ENCODE measurements at regions not wholly inside any gene's neighbourhood (a gene's known extent, or its start where the extent isn't known, plus 50 kb on each side); places are given as distances from the start of the nearest gene placed in this dataset.

DNA sequence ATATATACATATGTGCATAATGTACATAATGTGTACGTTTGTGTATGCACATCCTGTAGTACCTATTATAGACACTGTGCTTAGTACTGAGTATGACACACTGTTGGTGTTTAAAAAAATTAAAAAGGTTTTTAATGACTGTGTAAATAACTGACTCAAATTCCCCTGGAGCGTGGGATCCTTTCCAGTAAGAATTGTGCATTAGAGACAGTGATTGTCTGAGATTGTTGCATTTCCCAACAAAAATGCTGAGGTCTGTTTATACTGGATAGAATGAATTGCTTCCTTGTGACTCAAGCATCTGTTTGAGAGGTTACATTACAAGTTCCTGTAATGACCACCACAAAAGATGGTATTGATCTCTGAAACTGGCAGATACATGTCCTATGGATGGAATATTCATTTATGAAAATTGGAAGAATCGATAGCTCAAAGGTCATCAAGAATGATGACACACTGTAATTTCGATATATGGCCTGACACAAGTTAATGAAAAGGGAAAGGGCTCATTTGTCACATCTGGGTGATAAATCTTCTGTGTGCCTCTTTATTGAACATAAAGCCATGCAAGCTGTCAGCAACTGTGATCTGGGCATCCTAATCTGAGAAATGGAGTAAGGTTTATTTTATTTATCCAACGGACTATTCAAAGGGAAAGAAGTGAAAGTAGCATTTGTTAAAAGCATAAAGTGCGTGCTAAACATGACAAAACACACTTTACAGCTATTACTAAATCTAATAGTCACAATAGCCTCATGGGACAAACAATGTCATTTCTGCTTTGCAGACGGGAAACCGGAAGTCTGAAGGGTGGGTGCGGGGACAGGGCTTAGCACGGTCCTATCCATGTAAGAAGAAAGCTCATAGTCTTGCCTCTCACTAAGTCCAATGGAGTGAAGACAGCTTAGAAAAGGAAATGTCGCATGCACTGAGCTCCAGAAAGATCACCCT is 228.8 kb downstream of the CDH11 start:
- DNase-seq (ENCODE audit: low spot score) = peak; percentile 43

DNA sequence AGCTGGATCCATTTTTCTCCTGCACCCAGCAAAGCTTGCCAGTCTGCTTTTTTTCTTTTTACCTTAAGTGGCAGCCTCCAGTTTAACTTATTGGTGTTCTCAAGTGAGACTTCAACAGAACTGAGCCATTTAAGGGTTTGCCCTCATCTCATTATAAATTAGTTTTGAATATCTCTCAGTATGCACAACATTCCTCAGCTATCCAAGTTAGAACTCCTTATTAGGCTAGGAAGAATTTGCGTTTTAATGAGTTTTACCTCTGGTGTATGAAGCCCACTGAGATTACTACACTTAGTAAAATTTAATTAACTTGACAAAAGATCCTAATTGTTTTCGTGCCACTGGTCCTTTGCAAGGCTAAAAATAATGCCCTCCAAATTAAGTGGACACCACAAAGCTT is 232.4 kb downstream of the CDH11 start:
- DNase-seq (ENCODE audit: low spot score) = no peak

DNA sequence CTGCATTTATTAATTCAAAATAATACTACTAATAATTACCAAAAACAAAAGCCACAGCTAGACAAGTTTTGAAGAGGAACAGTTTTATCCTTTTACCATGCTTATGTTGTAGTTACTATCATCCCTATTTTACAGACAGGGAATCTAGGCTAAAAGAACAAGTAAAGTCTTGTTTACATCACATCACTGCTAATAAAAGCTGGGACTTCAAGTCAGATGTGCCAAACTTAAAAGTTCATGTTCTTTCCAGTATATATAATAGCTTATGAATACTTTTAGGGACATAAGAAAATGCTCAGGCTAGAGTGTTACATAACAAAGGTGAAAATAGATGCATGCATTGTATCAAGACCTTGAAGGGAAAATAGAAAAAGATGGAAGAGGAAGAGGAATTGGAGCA is 234.2 kb downstream of the CDH11 start:
- no peak for DNase-seq (ENCODE audit: low spot score)

GRCh38 chr16:64882078-64882784 is 239.6 kb downstream of the CDH11 start:
- no peak for DNase-seq (ENCODE audit: low spot score)

DNA sequence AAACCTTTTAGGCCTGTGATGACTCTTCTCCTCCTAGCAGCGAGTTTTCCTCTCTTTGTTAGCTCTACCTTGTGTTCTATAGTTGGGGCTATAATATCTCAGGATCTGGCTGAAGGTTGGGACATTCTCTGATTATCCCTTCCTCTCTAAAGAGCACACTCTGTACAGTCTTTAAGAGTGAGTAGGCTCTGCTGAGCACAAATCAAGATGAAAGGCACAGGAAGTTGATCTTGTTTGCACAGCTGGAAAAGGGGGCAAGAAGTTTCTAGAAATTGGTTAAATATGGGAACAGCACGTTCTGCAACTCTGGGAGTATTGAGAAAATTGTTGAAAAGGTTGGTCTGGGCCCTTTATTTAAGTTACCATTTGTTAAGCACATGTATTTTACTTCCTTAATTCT is 240.9 kb downstream of the CDH11 start:
- no peak for DNase-seq (ENCODE audit: low spot score)

DNA sequence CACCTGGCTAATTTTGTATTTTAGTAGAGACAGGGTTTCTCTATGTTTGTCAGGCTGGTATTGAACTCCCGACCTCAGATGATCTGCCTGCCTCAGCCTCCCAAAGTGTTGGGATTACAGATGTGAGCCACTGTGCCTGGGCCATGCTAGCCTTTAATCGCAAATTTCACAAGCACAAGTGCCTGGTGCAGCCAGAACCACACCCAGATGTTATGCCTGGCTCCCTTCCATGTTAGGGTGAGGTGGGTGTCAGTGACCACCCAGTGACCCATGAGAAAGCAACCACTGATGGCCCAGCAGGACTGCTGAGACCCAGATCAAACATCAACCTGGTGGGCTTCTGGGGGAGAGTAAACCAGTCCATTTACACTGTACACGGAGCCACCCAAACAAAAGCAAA is 241.9 kb downstream of the CDH11 start:
- no peak for DNase-seq (ENCODE audit: low spot score)

GRCh38 chr16:64878940-64879339 is 242.9 kb downstream of the CDH11 start:
- no peak for DNase-seq (ENCODE audit: low spot score)

GRCh38 chr16:64872101-64872500 is 249.8 kb downstream of the CDH11 start:
- DNase-seq (ENCODE audit: low spot score) = no peak

GRCh38 chr16:64870859-64871258 is 251.0 kb downstream of the CDH11 start:
- no peak for DNase-seq (ENCODE audit: low spot score)

DNA sequence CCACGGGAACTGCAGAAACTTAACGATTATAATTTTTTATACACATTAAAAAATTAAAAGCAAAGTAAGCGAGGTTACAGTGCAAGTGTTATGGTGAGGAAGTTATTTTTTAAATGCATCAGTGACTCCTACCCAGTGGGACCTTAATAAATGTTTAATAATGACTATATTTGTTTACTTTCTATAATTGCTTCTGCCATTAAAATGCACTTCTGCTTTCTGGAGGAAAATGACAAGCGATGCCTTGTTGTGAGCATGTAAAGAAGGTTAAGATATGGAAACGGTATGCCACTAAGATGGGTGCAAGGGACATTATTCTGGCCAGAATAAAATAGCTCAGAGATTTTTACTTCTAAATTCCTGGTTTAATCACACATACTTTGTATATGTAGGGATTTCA is 252.1 kb downstream of the CDH11 start:
- DNase-seq (ENCODE audit: low spot score) = no peak

DNA sequence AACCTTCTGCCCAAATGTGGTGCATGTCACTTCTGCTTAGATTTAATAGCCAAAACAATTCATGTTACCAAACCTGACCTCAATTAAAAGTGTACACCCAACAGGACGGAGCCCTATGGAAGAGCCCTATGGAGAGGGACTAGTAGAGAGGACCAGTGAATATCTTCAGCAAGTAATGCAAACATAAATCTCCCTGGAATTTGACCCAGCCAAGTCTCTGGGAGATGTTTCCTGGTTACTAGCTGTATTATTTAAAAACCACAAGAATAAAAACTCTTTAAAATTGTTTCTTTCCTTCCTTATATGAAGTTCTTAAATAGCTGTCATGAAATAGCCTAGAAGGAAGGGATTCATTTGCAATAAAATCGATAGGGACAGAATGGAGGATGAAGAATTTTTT is 255.8 kb downstream of the CDH11 start:
- DNase-seq (ENCODE audit: low spot score) = no peak

GRCh38 chr16:64865069-64865696 is 256.7 kb downstream of the CDH11 start:
- DNase-seq (ENCODE audit: low spot score) = no peak

- peak; percentile 67 for DNase-seq (ENCODE audit: low spot score)
Measured at GRCh38 chr16:64864232-64864809, 257.5 kb downstream of the CDH11 start.

DNA sequence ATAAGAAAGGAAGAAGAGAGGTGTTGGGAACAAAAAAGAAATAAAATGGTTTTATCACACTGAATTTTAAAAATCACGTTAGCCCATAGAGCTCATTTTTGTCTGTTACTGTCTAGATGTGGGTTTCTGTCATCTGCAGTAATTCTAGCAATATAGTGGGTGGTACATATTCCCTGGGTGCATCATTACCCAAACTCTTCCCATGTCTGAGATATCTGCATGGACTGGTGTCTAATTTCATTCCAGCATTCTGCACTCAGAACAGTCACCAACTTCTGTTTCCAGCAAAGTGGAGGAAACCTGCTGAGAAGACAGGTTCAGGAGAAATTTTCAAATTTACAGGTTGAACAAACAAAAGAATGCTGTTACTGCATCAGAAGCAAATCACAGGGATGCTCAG is 263.8 kb downstream of the CDH11 start:
- peak; percentile 10 for DNase-seq (ENCODE audit: low spot score)

DNA sequence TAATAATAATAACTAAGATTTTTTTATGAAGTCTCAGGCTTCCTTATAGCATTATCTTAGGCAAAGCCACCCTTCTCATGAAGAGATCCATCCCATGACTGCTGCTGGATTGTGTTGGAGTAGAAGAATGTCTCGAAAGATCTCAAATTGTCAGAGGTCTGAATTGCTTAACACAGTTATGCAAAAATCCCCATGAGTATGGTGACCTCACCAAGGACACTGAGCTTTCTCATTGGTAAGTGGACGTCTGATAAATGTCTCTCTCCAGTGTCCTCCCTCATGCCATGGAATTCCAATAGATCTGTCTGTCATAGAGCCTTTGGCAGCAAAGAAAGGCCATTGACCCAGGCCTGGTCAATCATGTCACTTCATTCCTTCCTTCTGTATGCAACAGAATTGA is 264.5 kb downstream of the CDH11 start:
- DNase-seq (ENCODE audit: low spot score) = no peak

DNA sequence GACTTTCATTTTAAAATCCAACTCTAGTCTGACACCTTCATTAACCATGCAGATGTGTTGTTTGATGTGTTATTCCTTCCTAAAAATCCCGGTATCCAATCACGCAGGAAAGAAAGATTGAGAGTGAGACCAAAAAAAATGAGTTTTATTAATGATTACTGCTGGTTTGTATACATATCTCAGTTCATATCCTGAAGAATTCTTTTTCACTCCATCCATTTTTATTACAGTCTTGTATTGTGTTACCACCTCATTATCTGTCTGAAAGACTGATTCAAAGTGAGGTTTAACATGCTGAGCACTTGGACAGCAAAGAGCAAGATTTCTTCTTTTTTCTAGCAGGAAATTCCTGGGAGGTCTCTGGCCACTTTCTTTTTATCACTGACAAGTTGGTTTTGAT is 268.3 kb downstream of the CDH11 start:
- no peak for DNase-seq (ENCODE audit: low spot score)

DNA sequence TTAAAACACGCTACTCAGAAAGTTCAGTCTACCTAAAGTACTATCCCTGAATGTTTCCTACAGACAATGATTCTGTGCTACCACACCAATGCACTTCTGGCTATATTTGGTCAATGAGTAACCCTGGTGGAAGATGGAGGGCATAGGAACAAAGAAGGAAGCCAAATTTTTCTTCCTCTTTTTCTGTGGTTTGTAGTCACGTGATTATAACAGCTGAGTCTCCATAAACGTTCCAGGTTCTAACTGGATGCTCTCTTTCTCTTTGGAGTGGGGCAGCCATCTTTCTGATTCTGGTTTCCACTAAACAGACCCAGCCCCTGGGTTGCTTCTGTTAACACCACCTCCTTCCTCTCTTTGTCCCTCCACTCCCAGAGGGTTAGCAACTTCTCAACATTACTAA is 274.9 kb downstream of the CDH11 start:
- no peak for DNase-seq (ENCODE audit: low spot score)

GRCh38 chr16:64845071-64845470 is 276.8 kb downstream of the CDH11 start:
- DNase-seq (ENCODE audit: low spot score) = no peak

GRCh38 chr16:64841482-64841881 is 280.4 kb downstream of the CDH11 start:
- no peak for DNase-seq (ENCODE audit: low spot score)

DNA sequence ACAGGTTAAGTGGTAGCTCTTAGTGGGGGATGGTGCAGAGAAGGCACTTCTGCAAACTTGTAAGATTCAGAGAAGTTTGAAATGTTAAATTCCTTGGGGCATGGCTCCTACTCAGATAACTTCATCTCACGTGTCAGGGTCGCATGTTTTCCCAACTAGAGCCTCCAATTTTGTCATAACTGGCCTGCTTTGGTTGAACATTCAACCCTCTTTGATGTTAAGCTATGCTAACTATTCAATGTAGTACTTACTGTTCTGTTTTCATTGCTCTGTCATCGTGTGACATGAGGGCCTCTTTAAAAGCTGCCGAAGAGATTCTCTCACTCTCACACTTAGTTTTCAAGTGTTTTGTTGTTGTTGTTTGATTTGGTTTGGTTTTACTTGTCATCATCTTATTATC is 280.8 kb downstream of the CDH11 start:
- no peak for DNase-seq (ENCODE audit: low spot score)

DNA sequence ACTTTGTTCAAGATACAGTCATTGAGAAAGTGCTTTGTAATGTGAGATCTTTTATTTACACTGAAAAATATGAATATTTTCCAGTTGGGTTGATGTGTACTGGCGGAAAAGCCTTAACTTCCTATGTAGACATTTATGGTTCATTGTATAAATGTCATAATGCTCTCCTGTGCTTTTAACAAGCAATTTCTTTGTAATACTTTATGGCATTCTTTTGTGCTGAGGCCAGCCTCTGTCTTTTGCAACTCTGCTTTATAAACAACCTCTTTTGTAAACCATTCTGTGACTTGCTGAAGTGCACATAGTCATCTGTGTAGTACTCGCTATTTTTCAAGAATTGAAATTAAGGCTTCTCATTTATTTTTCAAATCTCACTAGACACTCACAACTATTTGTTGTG is 291.2 kb downstream of the CDH11 start:
- DNase-seq (ENCODE audit: low spot score) = peak; percentile 6

DNA sequence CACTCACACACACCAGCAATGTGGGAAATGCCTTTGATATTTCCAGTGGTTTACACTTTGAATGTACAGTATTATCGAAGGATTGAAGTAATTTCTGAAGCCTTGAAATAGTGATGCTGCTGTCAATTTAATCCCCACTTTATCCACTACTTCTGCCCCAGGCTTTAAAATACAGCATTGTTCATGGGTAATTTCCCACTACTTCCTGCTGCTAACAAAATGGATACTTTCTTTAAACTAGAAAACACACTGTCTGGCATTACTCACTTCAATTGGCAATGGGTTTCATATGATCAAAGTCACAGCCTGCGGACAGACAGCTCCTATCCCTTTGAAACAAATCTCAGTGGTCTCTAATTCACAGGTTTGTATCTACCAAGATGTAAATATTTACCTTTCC is 292.2 kb downstream of the CDH11 start:
- DNase-seq (ENCODE audit: low spot score) = no peak

- no peak for DNase-seq (ENCODE audit: low spot score)
Measured at GRCh38 chr16:64826374-64826773, 295.5 kb downstream of the CDH11 start.

Data from AG08396 (cell line).